Keratinocyte (primary cell): ENCODE measurements at regions not wholly inside any gene's neighbourhood (a gene's known extent, or its start where the extent isn't known, plus 50 kb on each side); places are given as distances from the start of the nearest gene placed in this dataset.

ENCODE experiments used
- EZH2 ChIP-seq: IDR thresholded peaks from one replicate; pipeline ENCODE4 v1.6.1; 2012; ENCODE audit warnings: inconsistent platforms, mild to moderate bottlenecking, low read length, moderate library complexity
- TF ChIP-seq, protein P1 (sequence below), 3 experiments: IDR thresholded peaks in 1 of 3; conservative IDR thresholded peaks in 1 of 3; optimal IDR thresholded peaks in 1 of 3; 2 replicates in 2 of 3; 3 replicates in 1 of 3; pipeline versions ENCODE3 to v1.5.1; 2011; ENCODE audit warnings: low read length in 3 of 3, mild to moderate bottlenecking in 3 of 3, moderate library complexity in 2 of 3, control low read depth in 1 of 3, inconsistent platforms in 1 of 3; ENCODE audit not compliant: insufficient read depth in 2 of 3; ENCODE audit errors: extremely low read depth in 1 of 3

DNA sequence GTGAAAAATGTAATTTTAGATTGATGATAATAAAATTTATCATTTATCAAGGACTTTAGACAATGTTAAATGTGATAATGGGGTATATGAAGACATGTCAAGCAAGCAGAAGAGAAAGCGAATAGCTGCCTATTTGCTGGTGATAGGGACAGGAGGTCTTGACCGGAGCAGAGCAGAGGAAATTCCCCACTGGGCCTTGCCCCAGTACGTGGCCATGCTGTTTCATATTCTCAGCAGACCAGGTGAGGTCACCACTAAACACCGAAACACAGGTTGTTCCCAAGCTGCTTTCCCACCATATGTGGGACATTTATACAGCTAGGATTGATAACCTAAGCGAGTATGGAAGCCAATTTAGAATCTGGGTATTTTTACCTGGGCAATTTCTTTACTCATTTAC, 1629.6 kb downstream of the FAM181B start:
- TF ChIP-seq, protein P1, sequence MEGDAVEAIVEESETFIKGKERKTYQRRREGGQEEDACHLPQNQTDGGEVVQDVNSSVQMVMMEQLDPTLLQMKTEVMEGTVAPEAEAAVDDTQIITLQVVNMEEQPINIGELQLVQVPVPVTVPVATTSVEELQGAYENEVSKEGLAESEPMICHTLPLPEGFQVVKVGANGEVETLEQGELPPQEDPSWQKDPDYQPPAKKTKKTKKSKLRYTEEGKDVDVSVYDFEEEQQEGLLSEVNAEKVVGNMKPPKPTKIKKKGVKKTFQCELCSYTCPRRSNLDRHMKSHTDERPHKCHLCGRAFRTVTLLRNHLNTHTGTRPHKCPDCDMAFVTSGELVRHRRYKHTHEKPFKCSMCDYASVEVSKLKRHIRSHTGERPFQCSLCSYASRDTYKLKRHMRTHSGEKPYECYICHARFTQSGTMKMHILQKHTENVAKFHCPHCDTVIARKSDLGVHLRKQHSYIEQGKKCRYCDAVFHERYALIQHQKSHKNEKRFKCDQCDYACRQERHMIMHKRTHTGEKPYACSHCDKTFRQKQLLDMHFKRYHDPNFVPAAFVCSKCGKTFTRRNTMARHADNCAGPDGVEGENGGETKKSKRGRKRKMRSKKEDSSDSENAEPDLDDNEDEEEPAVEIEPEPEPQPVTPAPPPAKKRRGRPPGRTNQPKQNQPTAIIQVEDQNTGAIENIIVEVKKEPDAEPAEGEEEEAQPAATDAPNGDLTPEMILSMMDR (optimal IDR thresholded peaks at IDR 0.05 in 1 of 3, IDR thresholded peaks at IDR 0.05 in 1 of 3, conservative IDR thresholded peaks at IDR 0.05 in 1 of 3; ENCODE audit: extremely low read depth in 1 of 3, insufficient read depth in 2 of 3, low read length in 3 of 3), result no peak
- TF ChIP-seq EZH2, result no peak
